OCI-LY7 (cell line): ENCODE measurements at regions not wholly inside any gene's neighbourhood (a gene's known extent, or its start where the extent isn't known, plus 50 kb on each side); places are given as distances from the start of the nearest gene placed in this dataset.

Experiments
- EZH2phosphoT487 ChIP-seq: fragments of 200-600 bp; sonication (generic); IDR thresholded peaks from 2 replicates; pipeline ENCODE4 v1.6.1; 2018; ENCODE audit warnings: low read depth, borderline replicate concordance, mild to moderate bottlenecking, mixed run types, antibody characterized with exemption, low read length, moderate library complexity, mixed read lengths
- TF ChIP-seq, protein P1 (sequence below): fragments of 200-600 bp; sonication (generic); conservative IDR thresholded peaks from 2 replicates; pipeline ENCODE4 v1.5.1; 2014; ENCODE audit warnings: mild to moderate bottlenecking, antibody characterized with exemption, low read length, moderate library complexity, mixed read lengths

DNA sequence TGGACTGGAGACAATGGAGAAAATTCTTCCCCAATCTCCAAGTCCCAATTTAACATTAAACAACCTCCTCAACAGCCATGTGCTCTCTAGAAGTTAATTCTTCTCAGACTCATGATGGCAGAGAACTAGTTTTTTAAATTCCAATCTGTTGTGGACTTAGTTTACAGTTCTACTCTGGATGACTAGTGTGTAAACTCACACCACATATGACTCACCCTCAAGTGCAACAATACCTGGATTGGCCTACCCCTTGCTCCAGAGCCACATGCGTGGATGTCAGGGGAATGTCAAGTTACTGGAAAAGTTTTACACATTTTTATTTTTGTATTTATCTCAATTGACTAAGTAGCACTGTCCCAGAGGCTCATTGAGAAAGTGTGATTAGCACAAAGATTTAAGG is 136.0 kb upstream of the EFNA5 start:
- TF ChIP-seq, protein P1, sequence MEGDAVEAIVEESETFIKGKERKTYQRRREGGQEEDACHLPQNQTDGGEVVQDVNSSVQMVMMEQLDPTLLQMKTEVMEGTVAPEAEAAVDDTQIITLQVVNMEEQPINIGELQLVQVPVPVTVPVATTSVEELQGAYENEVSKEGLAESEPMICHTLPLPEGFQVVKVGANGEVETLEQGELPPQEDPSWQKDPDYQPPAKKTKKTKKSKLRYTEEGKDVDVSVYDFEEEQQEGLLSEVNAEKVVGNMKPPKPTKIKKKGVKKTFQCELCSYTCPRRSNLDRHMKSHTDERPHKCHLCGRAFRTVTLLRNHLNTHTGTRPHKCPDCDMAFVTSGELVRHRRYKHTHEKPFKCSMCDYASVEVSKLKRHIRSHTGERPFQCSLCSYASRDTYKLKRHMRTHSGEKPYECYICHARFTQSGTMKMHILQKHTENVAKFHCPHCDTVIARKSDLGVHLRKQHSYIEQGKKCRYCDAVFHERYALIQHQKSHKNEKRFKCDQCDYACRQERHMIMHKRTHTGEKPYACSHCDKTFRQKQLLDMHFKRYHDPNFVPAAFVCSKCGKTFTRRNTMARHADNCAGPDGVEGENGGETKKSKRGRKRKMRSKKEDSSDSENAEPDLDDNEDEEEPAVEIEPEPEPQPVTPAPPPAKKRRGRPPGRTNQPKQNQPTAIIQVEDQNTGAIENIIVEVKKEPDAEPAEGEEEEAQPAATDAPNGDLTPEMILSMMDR, result no peak
- TF ChIP-seq EZH2phosphoT487, result no peak
